Right cardiac atrium (tissue), 5 donors: ENCODE measurements at regions not wholly inside any gene's neighbourhood (a gene's known extent, or its start where the extent isn't known, plus 50 kb on each side); places are given as distances from the start of the nearest gene placed in this dataset.

Experiments
- ATAC-seq, 2 donors: fragments of 200-7000 bp; cut with Tn5 transposase; one replicate each; pipeline versions ENCODE4 v1.8.0 to v1.9.1; 2020; ENCODE audit warnings: moderate library complexity in 2 of 2, mild to moderate bottlenecking in 1 of 2
- DNase-seq, 3 donors: peaks; one replicate each; pipeline ENCODE4 v3.0.0-alpha.2; 2020
- H3K27ac ChIP-seq: one replicate; pipeline ENCODE4 v1.5.1; 2013; ENCODE audit warnings: mild to moderate bottlenecking, low read length, control low read depth, moderate library complexity
- H3K27me3 ChIP-seq: one replicate; pipeline ENCODE4 v1.6.1; 2013; ENCODE audit not compliant: control insufficient read depth, insufficient read depth
- H3K4me1 ChIP-seq: one replicate; pipeline ENCODE4 v1.6.1; 2013; ENCODE audit warnings: low read length; ENCODE audit not compliant: control insufficient read depth, insufficient read depth
- H3K4me3 ChIP-seq: one replicate; pipeline ENCODE4 v1.5.1; 2013; ENCODE audit warnings: low read length, control low read depth
- H3K9me3 ChIP-seq: one replicate; pipeline ENCODE4 v1.6.1; 2013; ENCODE audit warnings: low read length; ENCODE audit not compliant: control insufficient read depth
- WGBS: extraction: QIAGEN DNeasy Blood & Tissue Kit; methylation state at CpG from one replicate; pipeline ENCODE4 v1.1.7; 2013; 5-methylcytosine and 5-hydroxymethylcytosine counted together
- intact Hi-C, 4 donors: fragments of 100-400 bp; cut with DNase I; formaldehyde crosslinking; loops; one replicate each; pipeline versions ENCODE4 v1.11.0 to v1.14.0; 2022 to 2023
- donor health status: healthy with polysubstance abuse.
- donor health status: DM: no; HTN: yes; CAD: no.
- donor health status: DM: no; HTN: no; CAD: no.
- donor health status: DM: no; HTN: yes; CAD: no; lungs with severe emphysema.
- donor health status: DM: yes; HTN: yes; CAD: no.

DNA sequence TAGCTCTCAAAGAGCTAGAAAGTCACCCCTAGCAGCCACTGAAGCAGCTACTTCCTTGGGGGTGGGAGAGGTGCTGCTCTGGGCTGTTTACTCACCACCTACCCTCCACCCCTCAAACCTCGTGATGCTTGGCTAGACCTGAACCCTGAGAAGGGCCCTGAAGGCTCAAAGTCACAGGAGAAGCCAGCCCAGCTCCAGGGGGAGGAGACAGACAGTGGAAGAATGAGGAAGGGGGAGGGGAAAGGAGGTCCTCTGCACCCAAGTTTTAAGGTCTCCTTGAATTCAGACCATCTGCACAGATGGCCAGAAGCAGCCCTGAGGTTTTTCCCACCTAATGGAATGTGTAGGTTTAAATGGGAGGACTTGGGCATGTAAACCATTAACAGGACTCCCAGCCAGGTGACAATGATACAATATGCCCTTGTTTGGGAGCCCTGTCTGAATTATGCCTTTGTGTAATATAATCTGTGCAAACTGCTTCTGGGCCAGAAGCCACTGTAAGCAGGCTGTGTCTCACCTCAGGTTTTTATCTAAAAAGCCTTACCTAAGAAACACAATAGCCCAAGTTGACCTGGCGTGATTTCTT is 180.5 kb downstream of the PIK3R1 start:
- ATAC-seq: no peak
- intact Hi-C loops: no loop called here
- Histone ChIP-seq H3K27ac (no peak overlapping the region), H3K27me3 (no peaks in the 10 kb centered on the region), H3K4me3 (no peak overlapping the region), H3K9me3 (no peaks in the 10 kb centered on the region), H3K4me1 (no peaks in the 10 kb centered on the region)
- WGBS: 79% methylated on average over 2 of the region's 2 CpGs
- DNase-seq: no peak

DNA sequence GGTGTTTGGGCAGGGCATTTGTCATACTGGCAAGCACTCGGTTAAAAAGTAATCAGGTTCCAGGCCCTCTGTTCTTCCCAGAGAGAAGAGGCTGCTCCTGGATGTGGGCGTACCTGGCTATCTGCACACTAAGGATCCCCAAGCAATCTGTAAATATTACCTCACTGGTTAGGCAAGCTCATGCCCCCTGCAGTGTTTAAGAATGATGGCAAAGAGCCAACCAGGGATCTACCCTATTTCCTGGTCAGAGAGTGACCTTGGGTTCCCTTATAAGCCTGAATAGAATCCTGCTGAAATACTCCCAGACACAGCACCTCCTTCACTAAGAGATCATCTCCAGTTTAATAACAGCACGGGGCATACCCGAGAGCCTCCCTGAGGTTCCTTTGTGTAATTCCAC is 181.2 kb downstream of the PIK3R1 start:
- intact Hi-C loops: no loop called here
- ATAC-seq: no peak
- DNase-seq: no peak
- no peak overlapping the region for H3K27ac ChIP-seq
- H3K9me3 ChIP-seq: no peaks in the 10 kb centered on the region
- H3K4me3 ChIP-seq: no peak overlapping the region
- 86% methylated on average over 4 of the region's 4 CpGs for WGBS
- no peaks in the 10 kb centered on the region for H3K27me3 ChIP-seq
- H3K4me1 ChIP-seq: no peaks in the 10 kb centered on the region

DNA sequence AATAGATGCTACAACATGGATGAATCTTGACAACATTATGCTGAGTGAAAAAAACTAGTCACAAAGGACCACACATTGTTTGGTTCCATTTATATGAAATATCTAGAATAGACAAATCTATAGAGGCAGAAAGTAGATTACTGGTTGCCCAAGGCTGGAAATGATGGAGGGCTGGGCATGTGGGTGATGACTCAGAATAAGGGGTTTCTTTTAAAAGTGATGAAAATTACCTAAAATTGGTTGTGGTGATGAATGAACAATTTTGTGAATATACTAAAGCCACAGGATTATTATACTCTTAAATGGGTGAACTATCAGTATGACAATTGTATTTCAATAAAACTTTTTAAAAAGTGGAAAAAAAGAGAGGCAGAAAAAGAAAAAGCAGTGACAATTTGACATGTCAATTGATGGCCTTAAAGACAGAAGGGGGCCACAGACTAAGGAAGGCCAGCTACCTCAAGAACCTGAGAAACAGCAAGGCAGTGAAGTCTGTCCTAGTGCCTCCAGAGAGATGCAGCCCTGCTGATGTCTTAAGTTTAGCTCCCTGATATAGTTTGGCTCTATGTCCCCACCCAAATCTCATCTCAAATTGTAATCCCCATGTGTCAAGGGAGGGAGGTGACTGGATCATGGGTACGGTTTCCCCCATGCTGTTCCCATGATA is 182.7 kb downstream of the PIK3R1 start:
- no peak overlapping the region for H3K4me3 ChIP-seq
- no peaks in the 10 kb centered on the region for H3K27me3 ChIP-seq
- ATAC-seq (no peak), DNase-seq (no peak)
- no peaks in the 10 kb centered on the region for H3K9me3 ChIP-seq
- no peak overlapping the region for H3K27ac ChIP-seq
- no peaks in the 10 kb centered on the region for H3K4me1 ChIP-seq
- intact Hi-C loops: no loop called here
- 92% methylated on average over 1 of the region's 1 CpG for WGBS

DNA sequence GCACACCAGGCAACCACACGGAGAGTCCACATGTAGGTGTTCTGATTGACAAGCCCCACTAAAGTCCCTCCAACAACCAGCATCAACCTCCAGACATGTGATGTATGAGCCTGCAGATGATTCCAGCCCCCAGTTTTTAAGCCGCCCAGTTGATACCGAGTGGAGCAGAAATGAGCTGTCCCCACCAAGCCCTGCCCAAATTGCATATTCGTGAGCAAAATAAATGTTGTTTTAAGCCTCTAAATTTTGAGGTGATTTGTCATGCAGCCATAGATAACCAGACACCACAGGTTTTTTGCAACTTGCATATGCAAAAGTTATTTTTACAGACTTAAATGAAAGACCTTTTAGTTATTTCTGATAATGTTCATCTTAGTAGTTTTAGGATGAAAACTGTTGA is 187.7 kb downstream of the PIK3R1 start:
- Histone ChIP-seq H3K27me3 (no peaks in the 10 kb centered on the region), H3K4me3 (no peak overlapping the region), H3K9me3 (no peaks in the 10 kb centered on the region), H3K4me1 (no peaks in the 10 kb centered on the region), H3K27ac (no peak overlapping the region)
- intact Hi-C loops: no loop called here
- DNase-seq (no peak), ATAC-seq (no peak)
- WGBS: 79% methylated on average over 4 of the region's 4 CpGs

DNA sequence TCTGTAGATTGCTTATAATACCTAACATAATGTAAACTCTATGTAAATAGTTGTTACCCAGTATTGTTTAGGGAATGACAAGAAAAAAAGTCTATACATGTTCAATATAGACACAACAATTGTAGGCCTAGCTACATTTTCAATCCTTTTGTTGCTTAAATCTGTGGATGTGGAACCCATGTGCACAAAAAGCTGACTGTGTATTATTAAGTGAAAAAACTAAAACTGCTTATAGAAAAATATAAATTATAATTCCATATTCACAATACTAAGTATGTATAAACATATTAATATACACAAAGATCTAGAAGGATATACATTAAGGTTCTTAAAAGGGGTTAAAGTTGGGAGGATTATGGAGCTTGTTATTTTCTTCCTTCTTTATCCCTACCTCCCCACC is 188.7 kb downstream of the PIK3R1 start:
- ATAC-seq (no peak), DNase-seq (no peak)
- H3K9me3 ChIP-seq: no peaks in the 10 kb centered on the region
- no peaks in the 10 kb centered on the region for H3K27me3 ChIP-seq
- H3K4me1 ChIP-seq: no peaks in the 10 kb centered on the region
- no peak overlapping the region for H3K27ac ChIP-seq
- H3K4me3 ChIP-seq: no peak overlapping the region
- intact Hi-C loops: no loop called here

DNA sequence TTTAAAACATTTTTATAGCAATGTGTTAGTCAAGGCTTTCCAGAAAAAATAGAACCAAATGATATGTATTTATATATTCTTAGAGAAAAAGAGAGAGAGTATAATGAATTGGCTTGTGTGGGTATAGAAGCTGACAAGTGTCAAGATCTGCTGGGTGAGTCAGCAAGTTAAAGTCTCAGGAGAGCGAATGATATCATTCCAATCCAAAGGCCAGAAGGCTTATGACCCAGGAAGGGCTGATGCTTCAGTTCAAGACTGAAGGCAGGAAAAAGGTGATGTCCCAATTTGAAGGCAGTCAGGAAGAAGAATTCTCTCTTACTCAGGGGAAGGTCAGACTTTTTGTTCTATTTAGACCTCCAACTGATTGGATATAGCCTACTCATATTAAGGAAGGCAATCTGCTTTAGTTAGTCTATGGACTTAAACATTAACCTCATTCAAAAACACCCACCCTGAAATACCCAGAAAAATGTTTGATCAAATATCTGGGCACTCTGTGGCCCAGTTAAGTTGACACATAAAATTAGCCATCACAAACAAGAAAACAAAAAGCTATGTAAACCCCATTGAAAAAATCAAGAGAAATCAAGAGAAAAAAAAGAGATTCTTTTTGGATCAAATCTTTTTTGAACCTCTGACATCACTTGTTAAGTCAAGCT is 189.6 kb downstream of the PIK3R1 start:
- Histone ChIP-seq H3K4me1 (no peaks in the 10 kb centered on the region), H3K4me3 (no peak overlapping the region), H3K27ac (no peak overlapping the region), H3K27me3 (no peaks in the 10 kb centered on the region), H3K9me3 (no peaks in the 10 kb centered on the region)
- ATAC-seq: no peak
- intact Hi-C loops: no loop called here
- 83% methylated on average over 1 of the region's 1 CpG for WGBS
- DNase-seq: no peak

DNA sequence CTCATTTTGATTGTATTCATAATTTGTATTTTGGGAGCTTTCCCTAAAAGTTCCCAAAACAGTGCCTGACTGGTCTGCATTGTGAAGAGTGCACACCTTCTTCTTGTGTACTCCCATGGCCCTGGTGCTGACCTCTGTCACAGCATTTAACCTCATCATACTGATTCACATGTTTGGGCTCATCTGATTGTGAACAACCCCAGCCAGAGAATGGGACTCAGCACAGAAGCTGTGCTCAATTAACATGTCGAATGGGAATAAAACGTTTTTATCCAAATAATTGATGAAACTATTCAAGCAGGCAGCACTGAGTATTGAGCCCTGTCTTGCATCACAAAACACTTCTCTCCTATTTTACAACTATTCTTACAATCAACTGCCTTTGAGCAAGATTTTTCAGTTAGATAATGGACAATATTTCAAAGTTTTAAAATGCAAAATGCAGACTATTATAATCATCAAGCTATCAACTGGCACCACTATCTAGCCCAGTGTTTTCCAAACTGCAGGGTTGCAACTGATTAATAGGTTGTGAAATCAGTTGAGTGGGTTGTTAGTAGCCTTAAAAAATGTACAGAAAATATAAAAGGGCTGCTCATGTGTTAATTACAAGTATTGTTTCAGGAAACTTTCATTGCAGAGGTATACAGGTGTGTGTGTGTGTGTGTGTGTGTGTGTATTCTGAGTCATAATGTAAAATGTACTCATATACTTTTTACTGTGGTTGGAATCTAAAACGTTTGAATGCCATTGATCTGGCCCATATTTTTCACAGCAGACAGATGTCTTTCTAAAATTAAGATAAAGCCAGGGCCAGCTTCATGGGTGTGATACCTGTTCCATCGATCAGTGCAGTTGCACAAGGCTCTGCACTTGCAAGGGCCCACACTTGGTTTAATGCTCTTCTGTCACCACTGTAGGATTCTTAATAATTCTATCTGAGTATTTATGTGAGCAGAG is 190.5 kb downstream of the PIK3R1 start:
- DNase-seq (no peak), ATAC-seq (no peak)
- no peak overlapping the region for H3K27ac ChIP-seq
- intact Hi-C loops: no loop called here
- WGBS: 65% methylated on average over 4 of the region's 4 CpGs
- H3K27me3 ChIP-seq: no peaks in the 10 kb centered on the region
- no peaks in the 10 kb centered on the region for H3K9me3 ChIP-seq
- no peaks in the 10 kb centered on the region for H3K4me1 ChIP-seq
- no peak overlapping the region for H3K4me3 ChIP-seq

DNA sequence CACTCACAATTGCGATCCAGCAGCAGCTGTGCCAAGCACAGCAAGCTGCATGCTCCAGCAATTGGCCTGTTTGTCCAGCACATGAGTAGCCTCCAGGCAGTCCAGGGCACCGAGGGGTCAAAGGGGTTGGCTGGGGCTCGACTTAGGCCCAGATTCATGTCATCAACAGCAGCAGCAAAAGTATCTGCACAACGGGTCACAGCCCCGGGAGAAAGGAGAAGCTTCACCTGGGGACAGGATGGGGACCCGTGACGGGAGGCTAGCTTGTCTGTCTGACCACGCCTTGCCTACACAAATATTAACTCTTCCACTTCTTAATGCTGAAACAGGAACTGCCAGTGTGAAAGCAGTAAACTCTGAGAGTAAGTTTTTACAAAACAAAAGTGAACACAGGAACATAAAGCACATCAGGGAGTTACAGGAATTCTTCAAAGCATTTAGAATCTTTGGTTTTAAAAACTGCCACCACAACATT is 191.2 kb downstream of the PIK3R1 start:
- no peak for ATAC-seq
- WGBS: 46% methylated on average over 8 of the region's 8 CpGs
- no peak overlapping the region for H3K27ac ChIP-seq

DNA sequence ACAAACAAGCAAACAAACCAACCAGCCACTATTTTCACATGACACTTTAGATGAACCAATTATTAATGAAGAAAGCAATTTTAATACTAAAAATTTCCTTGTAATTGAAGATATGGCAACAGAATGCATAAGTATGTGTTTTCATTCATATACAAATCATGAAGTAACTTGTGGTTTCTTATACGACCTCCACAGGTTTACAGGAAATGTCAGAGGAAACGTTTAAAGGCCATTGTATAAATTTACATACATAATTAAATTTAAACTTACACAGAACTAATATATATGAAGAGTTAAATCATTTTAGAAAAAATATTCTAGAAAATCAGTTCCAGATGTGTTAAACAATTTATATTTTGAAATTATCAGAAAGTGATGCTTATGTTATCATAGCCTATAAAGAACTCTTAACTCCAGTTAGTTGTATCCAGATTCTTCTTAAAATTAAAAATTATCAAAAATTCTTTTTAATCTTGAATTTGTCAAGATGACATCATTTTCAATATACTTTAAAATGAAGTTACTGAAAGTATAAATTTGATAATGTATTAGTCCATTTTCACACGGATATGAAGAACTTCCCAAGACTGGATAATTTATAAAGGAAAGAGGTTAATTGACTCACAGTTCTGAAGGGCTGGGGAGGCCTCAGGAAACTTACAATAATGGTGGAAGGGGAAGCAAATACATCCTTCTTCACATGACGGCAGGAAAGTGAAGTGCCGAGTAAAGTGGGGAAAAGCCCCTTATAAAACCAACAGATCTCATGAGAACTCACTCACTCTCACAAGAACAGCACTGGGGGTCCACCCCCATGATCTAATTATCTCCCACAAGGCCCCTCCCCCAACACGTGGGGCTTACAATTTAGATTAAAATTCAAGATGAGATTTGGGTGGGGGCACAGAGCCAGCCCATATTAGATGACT is 192.0 kb downstream of the PIK3R1 start:
- intact Hi-C loops: no loop called here
- ATAC-seq (no peak), DNase-seq (no peak)
- H3K27ac ChIP-seq: no peak overlapping the region
- H3K9me3 ChIP-seq: no peaks in the 10 kb centered on the region
- no peaks in the 10 kb centered on the region for H3K27me3 ChIP-seq
- H3K4me1 ChIP-seq: no peaks in the 10 kb centered on the region
- H3K4me3 ChIP-seq: no peak overlapping the region
- WGBS: 66% methylated on average over 6 of the region's 6 CpGs

More for the DNA sequence above, 191.2 kb downstream of the PIK3R1 start:
- DNase-seq: no peak
- intact Hi-C loops: no loop called here
- no peaks in the 10 kb centered on the region for H3K4me1 ChIP-seq
- no peaks in the 10 kb centered on the region for H3K27me3 ChIP-seq
- H3K4me3 ChIP-seq: no peak overlapping the region
- H3K9me3 ChIP-seq: no peaks in the 10 kb centered on the region

DNA sequence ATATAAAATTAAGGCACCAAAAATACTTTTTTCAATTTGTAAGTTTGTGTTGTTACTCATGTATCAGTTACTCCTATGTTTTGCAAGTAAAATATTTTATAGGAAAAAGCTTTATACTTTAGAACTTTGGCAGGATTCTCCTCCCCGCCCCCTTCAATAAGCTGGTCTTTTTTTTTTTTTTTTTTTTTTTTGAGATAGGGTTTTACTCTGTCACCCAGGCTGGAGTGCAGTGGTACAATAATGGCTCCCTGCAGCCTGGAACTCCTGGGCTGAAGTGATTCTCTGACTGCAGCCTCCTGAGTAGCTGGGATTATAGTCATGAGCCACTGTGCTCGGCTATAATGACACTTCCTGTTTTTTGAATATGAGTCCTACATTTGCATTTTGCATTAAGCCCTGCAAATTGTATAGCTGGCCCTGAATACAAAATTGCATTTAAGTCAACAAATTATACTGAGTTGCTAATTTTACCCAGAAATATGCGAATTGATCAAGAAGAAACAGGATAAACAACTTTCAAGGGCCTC is 192.9 kb downstream of the PIK3R1 start:
- Histone ChIP-seq H3K9me3 (no peaks in the 10 kb centered on the region), H3K4me1 (no peaks in the 10 kb centered on the region), H3K27me3 (no peaks in the 10 kb centered on the region), H3K4me3 (no peak overlapping the region), H3K27ac (no peak overlapping the region)
- DNase-seq (no peak), ATAC-seq (no peak)
- intact Hi-C loops: no loop called here
- WGBS: 91% methylated on average over 3 of the region's 3 CpGs
